GM21367 (cell line): ENCODE measurements at regions not wholly inside any gene's neighbourhood (a gene's known extent, or its start where the extent isn't known, plus 50 kb on each side); places are given as distances from the start of the nearest gene placed in this dataset.
"Not testable (repeated sequence)": the region's sequence is repeated elsewhere in the genome, so short reads cannot be mapped to it uniquely, and the experiment has no call there.

Source experiments
- ATAC-seq: cut with Tn5 transposase; IDR thresholded peaks from one replicate; pipeline ENCODE4 v1.9.1; 2021; ENCODE audit not compliant: unreplicated experiment

DNA sequence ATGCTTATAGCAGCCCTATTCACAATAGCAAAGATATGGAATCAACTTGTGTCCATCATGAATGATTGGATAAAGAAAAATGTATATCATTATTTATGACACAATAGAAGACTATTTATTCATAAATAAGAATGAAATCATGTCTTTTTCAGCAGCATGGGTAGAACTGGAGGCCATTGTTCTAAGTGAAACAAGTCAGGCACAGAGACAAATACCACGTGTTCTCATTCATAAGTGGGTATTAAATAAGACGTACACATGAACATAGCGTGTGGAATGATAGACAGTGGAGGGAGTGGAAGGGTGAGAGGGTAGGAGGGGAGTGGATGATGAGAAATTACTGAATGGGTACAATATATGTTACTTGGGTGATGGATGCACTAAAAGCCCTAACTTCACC, 762.4 kb downstream of the REEP3 start:
- ATAC-seq: no peak

DNA sequence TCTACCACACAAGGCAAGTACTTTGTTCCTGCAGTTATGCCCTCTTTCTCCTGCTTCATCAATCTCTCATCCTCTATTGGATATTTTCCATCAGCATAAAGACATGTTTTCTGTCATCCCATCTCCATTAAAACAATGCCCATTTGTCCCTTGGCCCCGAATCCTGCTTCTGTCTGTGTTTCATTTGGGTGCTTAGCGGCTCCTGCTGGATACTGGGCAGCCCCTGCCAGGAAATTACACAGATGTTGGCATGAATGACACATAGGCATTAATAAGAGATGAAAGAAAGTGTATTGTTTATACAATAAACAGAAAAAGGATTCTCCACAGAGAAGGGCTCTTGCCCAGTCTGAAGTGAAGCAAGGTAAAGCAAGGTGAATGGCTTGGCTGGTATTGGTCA, 765.3 kb downstream of the REEP3 start:
- ATAC-seq: no peak

DNA sequence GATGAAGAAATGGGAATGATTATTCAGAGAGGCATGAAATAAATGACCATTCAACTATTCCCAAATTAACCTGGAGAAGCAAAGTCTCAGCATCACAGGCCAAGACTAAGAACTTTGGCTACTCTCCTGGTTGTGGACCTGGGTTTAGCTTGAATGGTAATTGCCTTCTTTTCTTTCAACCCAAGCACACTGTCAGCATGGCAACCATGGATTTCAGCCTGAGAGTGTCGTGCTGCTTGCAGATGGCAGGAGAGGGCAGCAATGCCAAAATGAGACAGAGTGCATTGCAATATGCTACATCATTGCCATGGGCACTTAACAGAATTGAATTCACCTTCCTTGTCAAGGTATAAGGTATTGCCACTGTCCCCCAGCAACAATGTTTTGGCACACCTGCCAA, 767.2 kb downstream of the REEP3 start:
- no peak for ATAC-seq

DNA sequence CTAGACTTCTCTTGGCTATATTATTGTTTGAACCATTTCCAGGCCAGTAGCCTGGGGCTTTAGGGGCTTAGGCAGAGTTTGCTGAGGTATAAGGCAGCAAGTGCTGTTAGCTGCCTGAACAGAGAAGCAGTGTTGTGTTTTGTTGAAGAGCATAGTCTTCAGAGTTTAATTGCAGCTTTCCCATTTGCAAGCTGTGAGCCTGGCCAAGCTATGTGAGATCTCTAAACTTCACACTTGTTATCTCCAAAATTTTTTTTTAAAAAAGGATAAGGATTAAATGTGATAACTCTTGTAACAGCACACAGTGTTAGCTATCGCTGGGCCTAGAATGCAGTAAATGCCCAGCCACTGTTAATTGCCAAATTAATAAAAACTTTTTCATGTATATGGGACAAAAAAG, 782.4 kb downstream of the REEP3 start:
- ATAC-seq: no peak

DNA sequence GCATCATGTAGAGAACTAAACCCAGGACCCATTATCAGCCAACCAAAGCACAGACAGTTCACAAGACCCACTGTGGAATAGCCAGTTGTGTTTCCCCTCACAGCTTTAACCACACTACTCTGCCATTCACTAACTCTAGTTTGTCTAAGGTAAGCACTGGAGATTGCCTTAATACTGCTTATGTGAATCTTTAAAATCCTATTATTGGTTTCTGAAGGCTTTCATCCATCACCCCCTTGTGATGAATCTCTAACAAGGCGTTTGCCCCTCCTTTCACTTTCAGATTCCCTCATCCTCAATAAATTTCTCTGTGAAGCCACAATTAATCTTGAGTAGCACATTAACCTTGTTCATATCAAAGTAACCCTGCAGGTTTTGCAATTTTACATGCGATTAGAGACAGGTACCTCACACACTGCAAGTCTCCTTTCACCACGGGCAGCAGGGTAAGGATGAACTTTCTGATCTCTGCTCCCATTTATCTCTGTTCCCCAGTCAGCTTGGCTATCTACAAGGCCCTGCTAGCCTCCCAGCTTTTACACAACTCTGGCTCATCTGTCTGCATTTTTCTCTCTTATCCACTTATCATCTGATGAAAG, 785.6 kb downstream of the REEP3 start:
- ATAC-seq: no peak

DNA sequence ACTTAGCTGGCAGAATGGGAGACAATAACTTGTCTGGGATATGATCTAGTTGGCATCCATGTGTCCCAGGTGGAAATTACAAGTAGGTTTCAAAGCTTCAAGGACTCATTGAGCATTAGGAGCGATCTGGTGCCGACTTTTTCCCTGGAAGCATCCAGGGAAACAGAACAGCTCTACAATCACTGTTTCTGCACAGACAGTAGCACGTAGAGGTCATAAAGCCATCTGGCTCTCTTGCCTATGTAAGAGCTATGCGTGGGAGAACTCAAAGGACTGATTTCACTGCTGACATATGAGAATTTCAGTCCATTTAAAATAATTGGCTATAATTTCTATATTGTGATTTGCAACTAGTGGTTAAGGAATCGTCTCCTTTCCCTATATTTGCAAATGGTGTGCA, 791.7 kb downstream of the REEP3 start:
- ATAC-seq: no peak

DNA sequence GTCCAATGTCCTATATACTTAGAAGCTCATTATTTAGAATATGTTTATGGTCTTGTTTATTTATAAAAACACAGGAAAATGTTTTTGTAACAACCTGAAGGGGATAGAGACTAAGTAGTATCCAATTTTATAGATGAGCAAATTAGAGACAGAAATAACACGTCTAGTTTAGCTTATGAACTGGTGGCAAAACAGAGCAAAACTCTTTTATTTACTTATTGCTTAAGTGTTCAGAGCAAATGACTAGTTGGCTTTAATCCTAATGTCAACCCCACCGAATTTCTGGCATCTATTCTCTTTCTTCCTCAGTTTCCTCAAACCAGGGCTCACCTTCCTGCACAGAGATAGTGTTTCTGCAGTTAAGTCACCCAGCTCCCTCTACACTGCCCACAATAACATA, 792.8 kb downstream of the REEP3 start:
- no peak for ATAC-seq

DNA sequence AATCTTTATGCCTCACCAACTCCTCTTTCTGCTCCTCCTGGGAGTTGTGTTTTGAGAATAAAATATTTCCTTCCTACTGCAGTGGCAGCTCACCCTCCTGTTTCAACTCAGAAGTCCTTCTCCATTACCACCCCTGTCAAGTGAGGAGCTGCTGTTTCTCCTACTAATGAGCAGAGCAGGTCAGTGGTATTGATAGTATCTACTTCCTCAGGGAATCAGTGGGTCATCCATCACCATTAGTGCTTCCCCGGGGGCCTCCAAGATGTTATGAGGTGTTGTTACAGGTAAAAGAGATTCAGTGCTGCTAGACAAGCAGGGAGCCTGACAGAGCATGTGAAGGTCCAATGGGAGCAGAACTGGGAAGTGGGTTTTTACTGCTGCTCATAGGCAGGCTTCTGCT, 795.2 kb downstream of the REEP3 start:
- no peak for ATAC-seq

DNA sequence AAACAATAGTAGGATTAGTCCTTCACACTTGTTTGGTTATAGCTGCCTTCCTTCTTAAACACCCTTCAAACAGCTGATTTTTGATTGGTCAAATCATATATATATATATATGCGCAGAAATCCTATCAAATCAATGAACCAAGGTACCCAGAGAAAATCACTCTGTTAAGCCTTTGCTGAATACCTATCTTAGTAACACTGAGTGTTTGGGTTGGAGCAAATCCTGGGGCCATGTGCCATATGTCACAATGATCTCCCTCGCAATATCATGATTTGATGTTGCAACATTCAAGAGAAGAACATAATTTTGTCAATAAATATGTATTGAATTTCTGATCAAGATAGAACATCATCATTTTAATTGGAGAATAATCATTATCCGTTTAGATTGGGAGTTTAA, 795.6 kb downstream of the REEP3 start:
- no peak for ATAC-seq

DNA sequence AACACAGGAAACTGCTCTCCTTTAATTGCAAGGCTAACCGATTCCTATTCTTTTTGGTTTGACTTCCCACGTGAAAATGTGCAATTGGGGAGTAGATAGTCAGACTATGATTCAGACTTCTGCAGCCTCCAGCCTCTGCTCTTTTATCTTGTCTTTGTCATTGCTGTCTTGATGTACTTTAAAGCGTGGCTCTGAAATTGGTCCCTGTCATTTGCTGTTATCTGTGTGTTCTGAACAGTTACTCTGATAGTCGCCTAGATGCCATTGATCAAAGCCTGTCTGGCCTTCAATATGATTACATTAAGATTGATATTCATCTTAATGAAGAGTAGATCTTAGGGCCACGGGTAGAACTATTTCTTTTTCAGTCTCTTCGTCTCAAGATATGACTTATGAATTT, 799.2 kb downstream of the REEP3 start:
- ATAC-seq: no peak

DNA sequence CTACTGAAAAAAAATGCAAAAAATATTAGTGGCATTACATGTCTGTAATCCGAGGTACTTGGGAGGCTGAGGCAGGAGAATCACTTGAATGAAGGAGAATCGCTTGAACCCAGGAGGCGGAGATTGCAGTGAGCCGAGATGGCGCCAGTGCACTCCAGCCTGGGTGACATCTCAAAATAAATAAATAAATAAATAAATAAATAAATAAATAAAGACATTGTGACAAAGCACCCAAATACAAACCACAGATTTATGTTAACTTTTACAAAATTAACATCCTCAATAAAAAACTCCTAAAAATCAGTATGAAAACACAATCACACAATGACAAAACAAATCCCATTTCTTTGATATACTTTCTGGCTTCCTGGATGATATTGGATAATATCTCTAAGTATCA, 808.3 kb downstream of the REEP3 start:
- ATAC-seq: no peak

DNA sequence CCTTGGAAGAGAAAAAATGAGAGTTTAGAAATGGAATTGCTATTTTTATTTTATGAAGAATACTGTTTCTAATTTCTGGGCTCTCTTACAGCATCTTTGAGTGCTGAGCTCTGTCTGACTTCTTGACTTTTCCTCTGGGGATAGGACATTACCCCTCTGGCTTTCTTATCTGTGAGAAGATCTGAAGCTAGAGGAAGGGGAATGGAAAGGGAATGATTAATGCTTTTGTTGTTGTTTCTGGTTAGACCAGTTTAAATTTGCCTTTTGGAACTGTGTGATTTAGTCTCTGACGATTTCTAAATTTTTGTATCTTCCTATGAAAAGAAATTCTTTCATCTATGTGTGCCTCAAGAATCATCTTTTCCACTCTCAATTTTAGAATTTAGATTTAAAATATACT, 811.4 kb downstream of the REEP3 start:
- no peak for ATAC-seq

DNA sequence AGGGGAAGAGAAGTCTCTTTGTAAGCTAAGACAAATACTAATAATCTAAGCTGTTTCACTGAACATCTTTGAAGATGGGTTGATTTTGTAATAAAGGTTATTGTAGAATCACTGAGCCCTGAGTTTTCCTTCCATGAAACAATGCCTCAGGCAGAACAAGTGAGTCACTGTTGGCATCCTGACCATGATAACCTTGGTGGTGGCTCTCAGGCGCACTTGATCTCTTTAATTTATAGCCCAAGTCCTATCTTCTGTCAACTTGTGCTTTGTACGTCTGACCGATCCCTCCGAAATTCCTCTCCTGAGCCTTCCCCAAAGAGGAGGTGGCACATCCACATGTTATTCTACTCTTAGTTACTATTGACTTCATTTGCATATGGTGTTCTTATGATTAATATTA, 812.9 kb downstream of the REEP3 start:
- no peak for ATAC-seq

DNA sequence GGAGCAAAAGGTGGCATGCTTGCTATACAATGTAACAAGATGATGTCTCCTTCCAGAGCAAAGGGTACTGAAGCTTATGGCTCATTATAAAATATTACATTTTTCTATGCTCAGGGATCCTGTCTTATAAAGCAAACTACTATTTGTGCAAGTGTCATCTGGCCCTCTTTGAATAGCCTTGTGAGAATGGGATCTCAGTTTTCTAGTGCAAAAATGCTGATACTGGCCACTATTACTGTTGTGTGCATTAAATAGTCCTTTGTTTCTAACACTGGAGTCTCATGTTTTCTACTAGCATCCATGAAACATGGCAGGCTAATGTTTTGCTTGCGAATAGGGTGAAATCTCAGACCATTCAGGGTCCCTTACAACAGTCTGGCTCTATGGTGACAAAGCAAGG, 823.0 kb downstream of the REEP3 start:
- no peak for ATAC-seq

DNA sequence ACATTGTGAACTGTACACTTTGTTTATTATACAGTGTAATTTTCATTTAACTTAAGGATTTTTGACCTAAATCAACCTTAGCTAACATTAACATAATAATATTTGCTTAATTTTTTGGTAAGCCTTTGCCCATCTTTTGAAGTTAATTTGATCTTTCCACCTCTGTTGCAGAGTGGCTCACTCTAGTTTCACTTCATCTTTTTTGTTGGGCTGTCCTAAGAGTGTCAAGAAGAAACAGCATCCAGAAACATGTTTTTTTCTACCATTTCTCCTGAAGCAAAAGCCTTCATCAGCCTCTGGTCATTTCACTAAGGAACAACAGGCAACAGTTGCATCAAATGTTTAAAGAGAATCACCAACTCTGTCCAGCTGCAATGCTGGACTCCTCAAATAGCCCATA, 824.7 kb downstream of the REEP3 start:
- ATAC-seq: no peak

DNA sequence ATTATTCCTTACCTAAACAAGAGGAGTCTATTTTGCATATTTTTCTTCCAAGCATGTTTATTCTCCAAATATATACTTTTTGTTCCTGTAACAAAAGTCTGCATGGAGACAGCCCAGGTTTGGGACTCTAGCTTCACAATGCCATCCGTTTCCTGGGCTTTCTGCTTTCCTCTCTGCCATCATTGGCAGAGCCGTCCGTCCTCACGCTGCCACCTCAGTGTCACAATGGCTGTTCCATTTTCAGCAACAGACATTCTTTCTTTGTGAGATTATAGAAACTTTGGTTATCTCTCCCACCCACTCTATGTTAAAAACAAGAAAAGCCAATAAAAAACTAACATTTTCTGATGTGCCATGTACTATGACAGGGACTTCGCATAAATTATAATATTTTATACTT, 825.2 kb downstream of the REEP3 start:
- ATAC-seq: no peak

DNA sequence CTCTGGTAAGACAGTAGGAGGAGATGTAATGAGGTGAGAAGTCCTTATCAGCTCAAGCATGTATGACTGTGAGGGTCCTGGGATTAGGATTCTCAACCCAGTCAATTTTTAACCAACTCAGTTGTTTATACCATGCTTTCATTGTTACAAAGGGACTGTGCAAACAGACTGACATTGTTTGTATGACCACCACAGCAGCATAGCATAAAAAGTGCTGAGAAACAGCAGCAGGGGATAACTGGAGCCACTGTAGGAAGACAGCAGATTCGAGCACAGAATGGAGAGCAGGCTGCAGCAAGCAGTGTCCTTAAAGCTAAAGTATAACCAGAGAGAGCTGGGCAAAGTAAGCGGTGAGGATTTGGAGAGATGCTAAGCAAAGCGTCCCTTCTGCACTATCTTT, 829.5 kb downstream of the REEP3 start:
- no peak for ATAC-seq

DNA sequence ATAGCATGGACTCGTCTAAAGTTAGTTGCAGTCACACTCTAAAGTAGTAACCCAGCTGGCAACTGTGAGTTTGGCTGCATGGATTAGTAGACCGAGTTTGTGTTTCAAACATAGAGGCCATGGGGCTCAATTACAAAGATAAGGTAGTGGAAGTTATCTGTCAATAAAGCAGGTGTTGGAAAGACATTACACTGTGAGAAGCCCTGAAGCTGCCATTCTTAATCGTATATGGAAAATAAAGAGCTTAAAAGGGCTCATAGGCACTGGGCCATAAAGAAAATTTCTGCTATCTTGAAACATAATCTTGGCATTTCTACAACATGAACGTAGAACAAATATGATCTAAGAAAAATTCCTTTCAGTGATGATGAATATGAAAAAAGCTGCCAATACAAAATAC, 837.7 kb downstream of the REEP3 start:
- ATAC-seq: no peak

DNA sequence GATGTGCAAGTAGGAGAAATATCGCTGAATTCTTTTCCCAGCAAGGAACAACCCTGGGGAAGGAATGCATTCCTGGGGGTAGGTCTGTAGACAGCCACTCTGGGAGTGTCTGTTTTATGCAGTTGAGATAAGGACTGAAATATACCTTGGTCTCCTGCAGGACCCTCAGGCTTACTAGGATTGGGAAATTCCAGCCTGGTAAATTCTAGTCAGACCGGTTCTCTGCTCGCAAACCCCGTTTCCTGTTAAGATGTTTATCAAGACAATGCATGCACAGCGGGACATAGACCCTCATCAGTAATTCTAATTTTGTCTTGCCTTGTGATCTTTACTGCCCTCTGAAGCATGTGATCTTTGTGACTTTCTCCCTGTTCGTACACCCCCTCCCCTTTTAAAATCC, 839.0 kb downstream of the REEP3 start:
- ATAC-seq: not testable (repeated sequence)

DNA sequence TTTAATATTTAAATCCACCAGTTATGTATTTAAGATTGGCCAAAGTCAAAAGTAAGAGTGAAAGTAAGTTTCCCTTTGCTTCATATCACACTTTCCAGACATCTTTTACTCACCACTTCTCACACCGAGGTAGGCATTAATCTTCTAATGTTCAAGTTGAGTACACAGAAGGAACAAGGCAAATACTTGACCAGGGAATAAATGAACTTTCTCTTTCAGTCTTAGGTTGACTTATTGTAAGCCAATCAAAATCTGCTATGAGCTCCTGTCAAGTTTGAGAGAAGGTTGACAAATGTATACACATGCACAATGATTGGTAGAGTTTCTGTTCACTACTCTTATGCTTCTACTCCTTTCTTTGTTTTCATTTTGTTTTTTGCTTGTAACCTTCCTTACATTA, 842.5 kb downstream of the REEP3 start:
- ATAC-seq: no peak

DNA sequence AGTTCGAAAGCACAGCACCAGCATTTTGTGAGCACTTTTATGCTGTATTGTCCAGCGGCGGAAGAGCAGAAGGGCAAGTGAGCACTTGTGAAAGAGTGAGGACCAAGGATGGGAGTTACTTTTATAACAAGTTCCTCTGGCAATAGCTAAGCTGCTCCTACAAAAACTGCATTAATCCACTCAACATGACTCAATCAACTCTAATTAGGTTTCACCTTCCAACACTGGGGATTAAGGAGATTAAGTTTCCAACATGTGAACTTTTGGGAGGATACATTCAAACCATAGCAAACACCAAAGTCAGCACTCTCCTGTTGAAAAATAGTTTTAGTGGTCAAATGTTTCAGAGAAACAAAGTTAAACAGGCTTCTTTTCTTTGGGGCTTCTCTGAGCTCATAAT, 844.5 kb downstream of the REEP3 start:
- no peak for ATAC-seq

DNA sequence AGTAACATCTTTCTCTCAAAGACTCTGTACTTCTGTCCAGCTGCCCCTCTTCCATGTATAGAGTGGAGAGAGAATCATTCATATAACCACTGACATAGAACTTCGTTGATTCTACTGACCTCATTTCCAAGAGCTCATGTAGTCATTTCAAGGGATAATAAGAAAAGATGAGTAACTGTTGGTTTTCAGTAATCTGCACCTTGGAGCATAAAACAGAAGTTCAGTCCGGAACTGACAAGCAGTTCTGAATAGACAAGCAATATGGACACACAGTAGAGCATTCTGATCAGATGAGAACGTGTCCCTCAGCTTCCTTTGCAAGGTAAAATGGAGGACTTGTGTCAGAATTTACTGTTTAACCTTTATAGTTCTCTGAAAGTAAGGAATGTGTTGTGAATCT, 847.1 kb downstream of the REEP3 start:
- no peak for ATAC-seq

DNA sequence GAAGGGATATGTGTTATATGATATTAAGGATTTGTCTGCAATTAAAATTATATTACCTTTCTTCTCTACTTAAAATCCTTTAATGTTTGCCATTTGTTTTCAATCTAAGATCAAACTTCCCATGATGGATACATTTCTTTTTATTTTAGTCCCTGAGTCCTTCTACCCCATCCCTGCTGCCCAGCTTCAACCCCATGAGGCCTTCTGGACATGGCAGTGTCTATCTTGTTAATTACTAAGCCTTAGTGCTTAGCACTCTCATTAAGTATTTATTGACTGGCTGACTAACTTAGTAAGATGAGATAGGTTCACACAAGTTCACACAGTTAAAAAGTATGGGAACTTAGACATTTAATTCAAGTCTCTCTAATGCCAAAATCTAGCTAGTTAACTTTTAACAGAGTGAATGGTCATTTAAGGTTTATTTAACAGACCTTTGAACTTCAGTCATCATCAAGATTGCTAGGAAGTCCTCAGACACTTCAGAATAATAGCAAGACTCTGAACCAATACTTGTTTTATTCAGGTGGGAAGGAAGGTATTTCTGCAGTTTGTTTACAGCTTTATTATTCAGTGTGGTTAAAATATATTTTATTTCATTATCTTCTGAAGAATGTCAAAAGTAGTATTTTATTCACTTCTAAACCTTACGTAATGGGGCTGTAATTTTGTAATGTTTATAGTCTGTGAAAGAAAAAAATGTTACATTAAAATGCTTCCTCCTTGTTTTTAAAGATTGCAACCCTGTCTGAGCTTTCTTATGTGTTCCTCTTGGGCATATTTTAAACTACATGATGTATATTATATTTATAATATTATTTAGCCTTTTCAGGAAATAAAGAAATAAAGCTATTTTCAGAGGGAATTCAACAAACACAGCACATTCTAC, 848.9 kb downstream of the REEP3 start:
- ATAC-seq: no peak
